SK-N-SH (cell line): ENCODE measurements at regions not wholly inside any gene's neighbourhood (a gene's known extent, or its start where the extent isn't known, plus 50 kb on each side); places are given as distances from the start of the nearest gene placed in this dataset.

Experiments
- CTCF ChIA-PET: fragments of 300-600, 350-600 bp; formaldehyde crosslinking; extraction: SDS; loops from one replicate; lab custom pipeline; 2021; lab: Yijun Ruan, JAX
- POLR2A ChIA-PET: fragments of 350-600 bp; sonication (Branson Sonifier 250); formaldehyde crosslinking; extraction: SDS; loops from one replicate; lab custom pipeline; 2020; ENCODE audit warnings: antibody characterized with exemption, inconsistent platforms; lab: Yijun Ruan, JAX
- DNase-seq: peaks from one replicate; pipeline ENCODE4 v3.0.0; 2012
- H2AFZ ChIP-seq: fragments of 200-600 bp; sonication (generic); 2 replicates; pipeline ENCODE4 v1.8.1; 2016; ENCODE audit warnings: antibody characterized with exemption, mild to moderate bottlenecking, low read depth
- H3F3A ChIP-seq: fragments of 200-600 bp; sonication (generic); replicated peaks from 2 replicates; pipeline ENCODE3; 2016; ENCODE audit warnings: antibody characterized with exemption, mild to moderate bottlenecking; ENCODE audit not compliant: insufficient read depth
- H3K27ac ChIP-seq, 2 experiments: fragments of 200-500 bp in 1 of 2; fragments of 200-600 bp in 1 of 2; sonication (Bioruptor generic) in 1 of 2; sonication (generic), shearing (Covaris generic) in 1 of 2; 2 replicates each; pipeline versions ENCODE4 v1.5.1 to v1.6.1; 2014 to 2016; ENCODE audit warnings: low read depth in 2 of 2, inconsistent platforms in 1 of 2, low read length in 1 of 2, mild to moderate bottlenecking in 1 of 2, mixed read lengths in 1 of 2
- H3K27me3 ChIP-seq: fragments of 200-600 bp; sonication (generic), shearing (Covaris generic); 2 replicates; pipeline ENCODE4 v1.6.1; 2016; ENCODE audit warnings: mixed run types; ENCODE audit not compliant: insufficient read depth
- H3K36me3 ChIP-seq, 2 experiments: fragments of 200-500 bp in 1 of 2; fragments of 200-600 bp in 1 of 2; sonication (Bioruptor generic) in 1 of 2; sonication (generic) in 1 of 2; replicated peaks in 1 of 2; 2 replicates each; pipeline versions ENCODE3 to v1.5.1; 2014 to 2016; ENCODE audit warnings: low read length in 1 of 2, mild to moderate bottlenecking in 1 of 2; ENCODE audit not compliant: insufficient read depth in 2 of 2, control insufficient read depth in 1 of 2
- H3K4me1 ChIP-seq, 2 experiments: fragments of 200-500 bp in 1 of 2; fragments of 200-600 bp in 1 of 2; sonication (Bioruptor generic) in 1 of 2; sonication (generic), shearing (Covaris generic) in 1 of 2; 2 replicates each; pipeline versions ENCODE4 v1.5.1 to v1.6.1; 2014 to 2016; ENCODE audit warnings: low read depth in 1 of 2, low read length in 1 of 2, mixed run types in 1 of 2; ENCODE audit not compliant: insufficient read depth in 2 of 2, control insufficient read depth in 1 of 2
- H3K4me2 ChIP-seq: fragments of 200-600 bp; sonication (generic), shearing (Covaris generic); 2 replicates; pipeline ENCODE4 v1.6.1; 2017; ENCODE audit warnings: mixed run types
- H3K4me3 ChIP-seq, 2 experiments: fragments of 200-500 bp in 1 of 2; fragments of 200-600 bp in 1 of 2; sonication (Bioruptor generic) in 1 of 2; sonication (generic), shearing (Covaris generic) in 1 of 2; 2 replicates each; pipeline versions ENCODE4 v1.5.1 to v1.8.1; 2014 to 2016; ENCODE audit warnings: low read depth in 2 of 2, inconsistent platforms in 1 of 2, low read length in 1 of 2, mild to moderate bottlenecking in 1 of 2, mixed read lengths in 1 of 2, moderate library complexity in 1 of 2
- H3K79me2 ChIP-seq: fragments of 200-600 bp; sonication (generic); 2 replicates; pipeline ENCODE4 v1.8.1; 2017; ENCODE audit warnings: mild to moderate bottlenecking; ENCODE audit not compliant: insufficient read depth
- H3K9ac ChIP-seq: fragments of 200-600 bp; sonication (generic); 2 replicates; pipeline ENCODE4 v1.6.1; 2017; ENCODE audit warnings: mixed run types
- H3K9me2 ChIP-seq: fragments of 200-600 bp; sonication (generic); 2 replicates; pipeline ENCODE4 v1.6.1; 2017; ENCODE audit warnings: mixed run types
- H3K9me3 ChIP-seq: fragments of 200-600 bp; sonication (generic); 2 replicates; pipeline ENCODE4 v1.6.1; 2017; ENCODE audit warnings: mixed run types, mild to moderate bottlenecking, moderate library complexity
- H4K20me1 ChIP-seq: fragments of 200-600 bp; sonication (generic); 2 replicates; pipeline ENCODE4 v1.6.1; 2017; ENCODE audit warnings: mild to moderate bottlenecking, mixed run types; ENCODE audit not compliant: insufficient read depth
- EZH2phosphoT487 ChIP-seq: fragments of 200-600 bp; sonication (generic); IDR thresholded peaks from 2 replicates; pipeline ENCODE4 v1.6.1; 2017; ENCODE audit warnings: low read depth, mixed run types, mild to moderate bottlenecking, antibody characterized with exemption, moderate library complexity, borderline replicate concordance
- FOSL2 ChIP-seq: IDR thresholded peaks from 2 replicates; pipeline ENCODE4 v1.4.0; 2012; ENCODE audit warnings: low read depth, mild to moderate bottlenecking, moderate library complexity, borderline replicate concordance
- FOXJ3 ChIP-seq: sonication (generic); formaldehyde crosslinking; IDR thresholded peaks from 2 replicates; pipeline ENCODE4 v1.5.1; 2020; ENCODE audit warnings: mild to moderate bottlenecking, missing genetic modification reagents
- FOXM1 ChIP-seq: IDR thresholded peaks from 2 replicates; pipeline ENCODE4 v1.4.0; 2012; ENCODE audit warnings: low read depth, mild to moderate bottlenecking
- JUND ChIP-seq: IDR thresholded peaks from 2 replicates; pipeline ENCODE4 v1.4.0; 2012
- NRF1 ChIP-seq: IDR thresholded peaks from 2 replicates; pipeline ENCODE4 v1.6.1; 2012; ENCODE audit warnings: low read depth, mild to moderate bottlenecking, low read length
- RXRA ChIP-seq: IDR thresholded peaks from 2 replicates; pipeline ENCODE4 v1.4.0; 2012; ENCODE audit warnings: low read depth, mild to moderate bottlenecking, borderline replicate concordance
- SMC3 ChIP-seq: IDR thresholded peaks from 2 replicates; pipeline ENCODE4 v1.6.1; 2012; ENCODE audit warnings: low read depth, low read length, improper control_type of control experiment
- TEAD4 ChIP-seq: IDR thresholded peaks from 2 replicates; pipeline ENCODE4 v1.4.0; 2012; ENCODE audit warnings: mild to moderate bottlenecking, borderline replicate concordance; ENCODE audit not compliant: insufficient read depth
- WGBS: methylation state at CpG from one replicate; pipeline ENCODE4 v1.1.6; 2017; ENCODE audit warnings: low lambda C conversion rate; 5-methylcytosine and 5-hydroxymethylcytosine counted together
- TF ChIP-seq, protein P1 (sequence below): fragments of 200-600 bp; sonication (generic); IDR thresholded peaks from 2 replicates; pipeline ENCODE4 v1.6.1; 2017; ENCODE audit warnings: antibody characterized with exemption, mild to moderate bottlenecking, moderate library complexity
- TF ChIP-seq, protein P2 (sequence below): IDR thresholded peaks from 2 replicates; pipeline ENCODE4 v1.4.0; 2012; ENCODE audit warnings: low read depth
- TF ChIP-seq, protein P3 (sequence below): IDR thresholded peaks from 2 replicates; pipeline ENCODE4 v1.4.0; 2012; ENCODE audit warnings: low read depth, borderline replicate concordance
- TF ChIP-seq, protein P4 (sequence below): fragments of 150-350 bp; IDR thresholded peaks from 2 replicates; pipeline ENCODE4 v1.6.1; 2017; ENCODE audit warnings: antibody characterized with exemption, low read length, low read depth, borderline replicate concordance
- TF ChIP-seq, protein P5 (sequence below): IDR thresholded peaks from 2 replicates; pipeline ENCODE4 v1.6.1; 2012; ENCODE audit warnings: mild to moderate bottlenecking, low read depth, low read length, moderate library complexity

DNA sequence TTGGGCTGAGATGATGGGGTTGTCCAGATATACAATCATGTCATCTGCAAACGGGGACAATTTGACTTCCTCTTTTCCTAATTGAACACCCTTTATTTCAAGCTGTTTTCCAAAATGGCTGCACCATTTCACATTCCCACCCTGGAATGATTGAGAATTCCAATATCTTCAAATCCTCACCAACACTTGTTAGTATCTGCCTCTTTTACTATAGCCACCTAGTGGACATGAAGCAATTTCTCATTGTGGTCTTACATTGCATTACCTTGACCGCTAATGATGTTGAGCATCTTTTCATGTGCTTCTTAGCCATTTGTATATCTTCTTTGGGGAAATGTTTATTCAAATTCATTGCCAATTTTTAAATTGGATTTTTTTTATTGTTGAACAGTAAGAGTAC lies 364.8 kb downstream of the SMARCA1 start:
- DNase-seq, result no peak
- Histone ChIP-seq H3K27me3 (no peaks in the 10 kb centered on the region), H3K9me2 (no peaks in the 10 kb centered on the region), H3K4me1 (no peaks in the 10 kb centered on the region), H3K9me3 (no peaks in the 10 kb centered on the region), H3K79me2 (no peaks in the 10 kb centered on the region), H3K4me3 (no peak overlapping the region), H3F3A (no peaks in the 10 kb centered on the region), H3K4me2 (no peak overlapping the region), H3K27ac (no peak overlapping the region), H3K9ac (no peak overlapping the region), H2AFZ (no peak overlapping the region), H4K20me1 (no peaks in the 10 kb centered on the region), H3K36me3 (no peaks in the 10 kb centered on the region)
- no peak for TF ChIP-seq TEAD4
- TF ChIP-seq, protein P1, sequence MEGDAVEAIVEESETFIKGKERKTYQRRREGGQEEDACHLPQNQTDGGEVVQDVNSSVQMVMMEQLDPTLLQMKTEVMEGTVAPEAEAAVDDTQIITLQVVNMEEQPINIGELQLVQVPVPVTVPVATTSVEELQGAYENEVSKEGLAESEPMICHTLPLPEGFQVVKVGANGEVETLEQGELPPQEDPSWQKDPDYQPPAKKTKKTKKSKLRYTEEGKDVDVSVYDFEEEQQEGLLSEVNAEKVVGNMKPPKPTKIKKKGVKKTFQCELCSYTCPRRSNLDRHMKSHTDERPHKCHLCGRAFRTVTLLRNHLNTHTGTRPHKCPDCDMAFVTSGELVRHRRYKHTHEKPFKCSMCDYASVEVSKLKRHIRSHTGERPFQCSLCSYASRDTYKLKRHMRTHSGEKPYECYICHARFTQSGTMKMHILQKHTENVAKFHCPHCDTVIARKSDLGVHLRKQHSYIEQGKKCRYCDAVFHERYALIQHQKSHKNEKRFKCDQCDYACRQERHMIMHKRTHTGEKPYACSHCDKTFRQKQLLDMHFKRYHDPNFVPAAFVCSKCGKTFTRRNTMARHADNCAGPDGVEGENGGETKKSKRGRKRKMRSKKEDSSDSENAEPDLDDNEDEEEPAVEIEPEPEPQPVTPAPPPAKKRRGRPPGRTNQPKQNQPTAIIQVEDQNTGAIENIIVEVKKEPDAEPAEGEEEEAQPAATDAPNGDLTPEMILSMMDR, result peak; percentile 36
- POLR2A ChIA-PET, result no interaction called here
- 19% methylated on average over 2 of the region's 2 CpGs for WGBS
- CTCF ChIA-PET, result interaction anchor here (1.7 kb wide), 1 partner anchor 13 kb away, joined by 3 read pairs; no protein-coding TSS in a partner anchor

DNA sequence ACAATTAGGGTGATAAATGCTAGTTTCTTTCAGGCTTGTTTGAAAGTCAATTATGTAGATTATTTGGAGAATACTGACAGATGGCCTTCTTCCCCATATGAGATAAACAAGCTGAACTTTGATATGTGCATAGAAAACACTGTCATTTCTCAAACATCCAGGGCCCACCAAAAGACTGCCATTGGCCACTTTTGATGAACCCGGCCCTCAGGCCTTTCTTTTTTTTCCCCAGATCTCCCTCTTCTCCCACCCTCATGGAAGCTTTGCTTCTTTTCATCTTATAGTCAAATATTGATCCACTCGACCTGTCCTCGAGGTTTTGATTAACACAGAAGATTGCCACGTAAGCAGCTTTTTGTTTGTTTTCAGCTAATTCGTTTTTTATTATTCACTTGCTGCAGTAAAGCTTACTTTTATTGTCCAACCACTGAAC lies 377.4 kb downstream of the SMARCA1 start:
- Histone ChIP-seq H3K27ac (no peak overlapping the region), H3K36me3 (no peaks in the 10 kb centered on the region), H3K4me2 (no peak overlapping the region), H3K9ac (no peak overlapping the region), H3K4me3 (no peak overlapping the region), H3K9me2 (no peaks in the 10 kb centered on the region), H3K4me1 (no peaks in the 10 kb centered on the region), H3K9me3 (no peaks in the 10 kb centered on the region), H3F3A (no peaks in the 10 kb centered on the region)
- ChIA-PET CTCF (interaction anchor here (0.7 kb wide), 1 partner anchor 13 kb away, joined by 3 read pairs; no protein-coding TSS in a partner anchor), POLR2A (no interaction called here)
- WGBS, result 13% methylated on average over 5 of the region's 5 CpGs
- TF ChIP-seq NRF1 (no peak), SMC3 (no peak), FOSL2 (no peak)
- TF ChIP-seq, all 33 proteins: peak for 0
- no peaks in the 10 kb centered on the region for H3K79me2 ChIP-seq
- no peaks in the 10 kb centered on the region; the same call in 1 of the 2 replicates for H3K27me3 ChIP-seq
- no peak overlapping the region for H2AFZ ChIP-seq
- DNase-seq, result no peak
- H4K20me1 ChIP-seq, result no peaks in the 10 kb centered on the region

DNA sequence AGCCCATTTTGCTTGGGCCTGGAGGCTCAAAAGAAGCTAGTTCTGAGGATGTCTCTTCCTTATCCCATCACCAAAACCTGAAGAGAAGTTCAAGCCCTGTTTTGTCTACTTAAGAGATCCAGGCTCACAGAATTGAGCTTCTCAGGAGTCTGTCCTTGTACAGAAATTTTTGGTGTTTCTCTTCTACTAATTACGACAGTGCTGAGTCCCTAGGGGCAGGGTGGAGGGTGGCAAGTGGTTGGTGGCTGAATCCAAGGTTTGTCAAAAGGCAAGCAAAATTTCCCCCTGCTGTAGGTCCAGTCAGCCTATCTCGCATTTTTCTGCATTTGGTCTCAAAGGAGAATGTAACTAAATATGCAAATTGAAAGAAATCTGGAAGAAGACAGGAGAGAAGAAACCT lies 377.9 kb downstream of the SMARCA1 start:
- Histone ChIP-seq H3K4me2 (no peak overlapping the region), H3K79me2 (no peaks in the 10 kb centered on the region), H2AFZ (no peak overlapping the region), H3K27ac (no peak overlapping the region), H3K4me1 (no peaks in the 10 kb centered on the region), H3K27me3 (no peaks in the 10 kb centered on the region; the same call in 1 of the 2 replicates), H3K9ac (no peak overlapping the region), H3F3A (no peaks in the 10 kb centered on the region), H3K9me2 (no peaks in the 10 kb centered on the region), H4K20me1 (no peaks in the 10 kb centered on the region), H3K36me3 (no peaks in the 10 kb centered on the region), H3K9me3 (no peaks in the 10 kb centered on the region), H3K4me3 (no peak overlapping the region)
- DNase-seq, result no peak
- ChIA-PET POLR2A (no interaction called here), CTCF (interaction anchor here (0.7 kb wide), 1 partner anchor 13 kb away, joined by 3 read pairs; no protein-coding TSS in a partner anchor)
- WGBS, result 22% methylated on average over 2 of the region's 2 CpGs
- TF ChIP-seq, protein P2, sequence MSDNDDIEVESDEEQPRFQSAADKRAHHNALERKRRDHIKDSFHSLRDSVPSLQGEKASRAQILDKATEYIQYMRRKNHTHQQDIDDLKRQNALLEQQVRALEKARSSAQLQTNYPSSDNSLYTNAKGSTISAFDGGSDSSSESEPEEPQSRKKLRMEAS, result no peak
- TF ChIP-seq EZH2phosphoT487 (no peak), RXRA (no peak), FOXM1 (no peak), JUND (no peak), FOXJ3 (no peak), TEAD4 (no peak), SMC3 (no peak)
- TF ChIP-seq, protein P3, sequence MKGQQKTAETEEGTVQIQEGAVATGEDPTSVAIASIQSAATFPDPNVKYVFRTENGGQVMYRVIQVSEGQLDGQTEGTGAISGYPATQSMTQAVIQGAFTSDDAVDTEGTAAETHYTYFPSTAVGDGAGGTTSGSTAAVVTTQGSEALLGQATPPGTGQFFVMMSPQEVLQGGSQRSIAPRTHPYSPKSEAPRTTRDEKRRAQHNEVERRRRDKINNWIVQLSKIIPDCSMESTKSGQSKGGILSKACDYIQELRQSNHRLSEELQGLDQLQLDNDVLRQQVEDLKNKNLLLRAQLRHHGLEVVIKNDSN, result no peak
- TF ChIP-seq, protein P4, sequence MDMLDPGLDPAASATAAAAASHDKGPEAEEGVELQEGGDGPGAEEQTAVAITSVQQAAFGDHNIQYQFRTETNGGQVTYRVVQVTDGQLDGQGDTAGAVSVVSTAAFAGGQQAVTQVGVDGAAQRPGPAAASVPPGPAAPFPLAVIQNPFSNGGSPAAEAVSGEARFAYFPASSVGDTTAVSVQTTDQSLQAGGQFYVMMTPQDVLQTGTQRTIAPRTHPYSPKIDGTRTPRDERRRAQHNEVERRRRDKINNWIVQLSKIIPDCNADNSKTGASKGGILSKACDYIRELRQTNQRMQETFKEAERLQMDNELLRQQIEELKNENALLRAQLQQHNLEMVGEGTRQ, result no peak
- TF ChIP-seq, protein P5, sequence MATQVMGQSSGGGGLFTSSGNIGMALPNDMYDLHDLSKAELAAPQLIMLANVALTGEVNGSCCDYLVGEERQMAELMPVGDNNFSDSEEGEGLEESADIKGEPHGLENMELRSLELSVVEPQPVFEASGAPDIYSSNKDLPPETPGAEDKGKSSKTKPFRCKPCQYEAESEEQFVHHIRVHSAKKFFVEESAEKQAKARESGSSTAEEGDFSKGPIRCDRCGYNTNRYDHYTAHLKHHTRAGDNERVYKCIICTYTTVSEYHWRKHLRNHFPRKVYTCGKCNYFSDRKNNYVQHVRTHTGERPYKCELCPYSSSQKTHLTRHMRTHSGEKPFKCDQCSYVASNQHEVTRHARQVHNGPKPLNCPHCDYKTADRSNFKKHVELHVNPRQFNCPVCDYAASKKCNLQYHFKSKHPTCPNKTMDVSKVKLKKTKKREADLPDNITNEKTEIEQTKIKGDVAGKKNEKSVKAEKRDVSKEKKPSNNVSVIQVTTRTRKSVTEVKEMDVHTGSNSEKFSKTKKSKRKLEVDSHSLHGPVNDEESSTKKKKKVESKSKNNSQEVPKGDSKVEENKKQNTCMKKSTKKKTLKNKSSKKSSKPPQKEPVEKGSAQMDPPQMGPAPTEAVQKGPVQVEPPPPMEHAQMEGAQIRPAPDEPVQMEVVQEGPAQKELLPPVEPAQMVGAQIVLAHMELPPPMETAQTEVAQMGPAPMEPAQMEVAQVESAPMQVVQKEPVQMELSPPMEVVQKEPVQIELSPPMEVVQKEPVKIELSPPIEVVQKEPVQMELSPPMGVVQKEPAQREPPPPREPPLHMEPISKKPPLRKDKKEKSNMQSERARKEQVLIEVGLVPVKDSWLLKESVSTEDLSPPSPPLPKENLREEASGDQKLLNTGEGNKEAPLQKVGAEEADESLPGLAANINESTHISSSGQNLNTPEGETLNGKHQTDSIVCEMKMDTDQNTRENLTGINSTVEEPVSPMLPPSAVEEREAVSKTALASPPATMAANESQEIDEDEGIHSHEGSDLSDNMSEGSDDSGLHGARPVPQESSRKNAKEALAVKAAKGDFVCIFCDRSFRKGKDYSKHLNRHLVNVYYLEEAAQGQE, result no peak
